GM12873 (cell line): ENCODE measurements at regions not wholly inside any gene's neighbourhood (a gene's known extent, or its start where the extent isn't known, plus 50 kb on each side); places are given as distances from the start of the nearest gene placed in this dataset.

ENCODE experiments used
- CTCF ChIP-seq: IDR thresholded peaks from 2 replicates; pipeline ENCODE4 v1.5.1; 2012; ENCODE audit warnings: low read depth, mild to moderate bottlenecking, moderate library complexity, low read length, control low read depth; ENCODE audit not compliant: insufficient read depth; ENCODE audit errors: missing control alignments

- TF ChIP-seq CTCF = no peak
Measured at GRCh38 chr11:116110356-116110755, 606.1 kb upstream of the CADM1 start.

- TF ChIP-seq CTCF = no peak
Measured at GRCh38 chr11:116109228-116109627, 605.0 kb upstream of the CADM1 start.

GRCh38 chr11:116108161-116108560 is 603.9 kb upstream of the CADM1 start:
- no peak for TF ChIP-seq CTCF

GRCh38 chr11:116107229-116107628 is 603.0 kb upstream of the CADM1 start:
- no peak for TF ChIP-seq CTCF

- no peak for TF ChIP-seq CTCF
Measured at GRCh38 chr11:116104498-116105174, 600.4 kb upstream of the CADM1 start.

- no peak for TF ChIP-seq CTCF
Measured at GRCh38 chr11:116101902-116102301, 597.7 kb upstream of the CADM1 start.

- TF ChIP-seq CTCF = no peak
Measured at GRCh38 chr11:116100016-116100415, 595.8 kb upstream of the CADM1 start.
